Osteoblast (primary cell): ENCODE measurements at regions not wholly inside any gene's neighbourhood (a gene's known extent, or its start where the extent isn't known, plus 50 kb on each side); places are given as distances from the start of the nearest gene placed in this dataset.

Experiments
- DNase-seq: peaks from one replicate; pipeline ENCODE4 v3.0.0; 2011; ENCODE audit warnings: low spot score, mixed read lengths; ENCODE audit not compliant: insufficient read length; ENCODE audit errors: missing footprints
- H2AFZ ChIP-seq: 2 replicates; pipeline ENCODE4 v1.6.0; 2011; ENCODE audit warnings: mild to moderate bottlenecking, low read length
- H3K27ac ChIP-seq: 2 replicates; pipeline ENCODE4 v1.5.1; 2011; ENCODE audit warnings: mild to moderate bottlenecking, low read depth, low read length, moderate library complexity
- H3K27me3 ChIP-seq: 2 replicates; pipeline ENCODE4 v1.6.0; 2012; ENCODE audit warnings: mild to moderate bottlenecking, control low read depth, inconsistent platforms, low read length, moderate library complexity; ENCODE audit not compliant: insufficient read depth
- H3K36me3 ChIP-seq: 2 replicates; pipeline ENCODE4 v1.5.1; 2011; ENCODE audit warnings: mild to moderate bottlenecking, low read length, control low read depth, moderate library complexity; ENCODE audit not compliant: insufficient read depth
- H3K4me1 ChIP-seq: 2 replicates; pipeline ENCODE4 v1.5.1; 2011; ENCODE audit warnings: mild to moderate bottlenecking, low read length, control low read depth, moderate library complexity; ENCODE audit not compliant: insufficient read depth
- H3K4me2 ChIP-seq: 2 replicates; pipeline ENCODE4 v1.6.0; 2011; ENCODE audit warnings: mild to moderate bottlenecking, low read length; ENCODE audit not compliant: insufficient read depth
- H3K4me3 ChIP-seq: fragments of 200-600 bp; sonication (generic); 3 replicates; pipeline ENCODE4 v1.5.1; 2012; ENCODE audit warnings: mild to moderate bottlenecking, low read length, inconsistent platforms; ENCODE audit not compliant: insufficient read depth
- H3K79me2 ChIP-seq: 2 replicates; pipeline ENCODE4 v1.6.0; 2012; ENCODE audit warnings: mild to moderate bottlenecking, low read length, control low read depth, inconsistent platforms; ENCODE audit not compliant: insufficient read depth
- H3K9me3 ChIP-seq: 2 replicates; pipeline ENCODE4 v1.5.1; 2011; ENCODE audit warnings: low read depth, low read length, control low read depth
- H4K20me1 ChIP-seq: 2 replicates; pipeline ENCODE4 v1.6.0; 2012; ENCODE audit warnings: mild to moderate bottlenecking, low read length, control low read depth; ENCODE audit not compliant: insufficient read depth
- CTCF ChIP-seq: IDR thresholded peaks from 2 replicates; pipeline ENCODE4 v1.5.1; 2011; ENCODE audit warnings: mild to moderate bottlenecking, low read depth, low read length, moderate library complexity; ENCODE audit errors: extremely low read depth

GRCh38 chr13:72168126-72168855 lies 301.3 kb upstream of the DACH1 start:
- Histone ChIP-seq H3K79me2 (no peaks in the 10 kb centered on the region), H2AFZ (no peak overlapping the region), H3K27ac (no peak overlapping the region), H3K4me1 (no peaks in the 10 kb centered on the region), H3K36me3 (no peaks in the 10 kb centered on the region), H3K4me3 (no peak overlapping the region), H4K20me1 (no peaks in the 10 kb centered on the region), H3K4me2 (no peak overlapping the region), H3K27me3 (no peaks in the 10 kb centered on the region), H3K9me3 (no peaks in the 10 kb centered on the region)
- no peak for TF ChIP-seq CTCF
- no peak for DNase-seq

GRCh38 chr13:72166102-72166650 lies 299.2 kb upstream of the DACH1 start:
- no peaks in the 10 kb centered on the region for H3K36me3 ChIP-seq
- no peak for DNase-seq
- H2AFZ ChIP-seq, result no peak overlapping the region
- H4K20me1 ChIP-seq, result no peaks in the 10 kb centered on the region
- no peaks in the 10 kb centered on the region for H3K9me3 ChIP-seq
- no peak overlapping the region for H3K4me2 ChIP-seq
- H3K4me1 ChIP-seq, result no peaks in the 10 kb centered on the region
- no peaks in the 10 kb centered on the region for H3K27me3 ChIP-seq
- H3K4me3 ChIP-seq, result no peak overlapping the region
- no peak for TF ChIP-seq CTCF
- no peak overlapping the region for H3K27ac ChIP-seq
- H3K79me2 ChIP-seq, result no peaks in the 10 kb centered on the region

GRCh38 chr13:72165276-72165675 lies 298.3 kb upstream of the DACH1 start:
- Histone ChIP-seq H3K27me3 (no peaks in the 10 kb centered on the region), H3K4me2 (no peak overlapping the region), H3K4me3 (no peak overlapping the region), H3K9me3 (no peaks in the 10 kb centered on the region), H2AFZ (no peak overlapping the region), H3K4me1 (no peaks in the 10 kb centered on the region), H3K36me3 (no peaks in the 10 kb centered on the region), H3K27ac (no peak overlapping the region), H3K79me2 (no peaks in the 10 kb centered on the region), H4K20me1 (no peaks in the 10 kb centered on the region)
- TF ChIP-seq CTCF, result no peak
- DNase-seq, result no peak

GRCh38 chr13:72164811-72165210 lies 297.8 kb upstream of the DACH1 start:
- DNase-seq, result no peak
- no peak for TF ChIP-seq CTCF
- no peak overlapping the region for H3K27ac ChIP-seq
- H3K9me3 ChIP-seq, result no peaks in the 10 kb centered on the region
- no peak overlapping the region for H3K4me2 ChIP-seq
- no peaks in the 10 kb centered on the region for H4K20me1 ChIP-seq
- no peaks in the 10 kb centered on the region for H3K4me1 ChIP-seq
- H2AFZ ChIP-seq, result no peak overlapping the region
- H3K79me2 ChIP-seq, result no peaks in the 10 kb centered on the region
- no peaks in the 10 kb centered on the region for H3K36me3 ChIP-seq
- H3K4me3 ChIP-seq, result no peak overlapping the region
- H3K27me3 ChIP-seq, result no peaks in the 10 kb centered on the region
